HG03139 (cell line): ENCODE measurements at regions not wholly inside any gene's neighbourhood (a gene's known extent, or its start where the extent isn't known, plus 50 kb on each side); places are given as distances from the start of the nearest gene placed in this dataset.

Experiments used
- ATAC-seq: cut with Tn5 transposase; IDR thresholded peaks from one replicate; pipeline ENCODE4 v1.9.1; 2021; ENCODE audit not compliant: unreplicated experiment

DNA sequence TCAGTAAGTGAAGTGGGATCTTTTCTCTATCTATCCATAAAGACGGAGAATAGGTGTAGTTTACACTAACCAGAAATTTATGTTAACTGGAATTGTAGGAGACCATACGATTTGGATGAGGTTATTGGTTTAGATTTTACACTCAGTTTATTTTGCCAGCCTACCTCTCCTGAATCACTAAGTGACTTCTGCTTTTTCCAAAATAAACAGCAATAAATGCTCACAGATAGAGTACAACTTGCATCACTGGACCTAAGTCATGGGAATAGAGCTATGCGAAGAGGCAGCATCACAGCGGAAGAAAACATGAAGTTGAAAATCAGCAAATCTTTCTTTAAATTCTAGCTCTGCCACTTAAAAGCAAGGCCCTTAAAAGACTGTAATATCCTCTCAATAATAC lies 781.0 kb downstream of the LIG4 start:
- ATAC-seq = no peak

- ATAC-seq = no peak
These were observed 787.8 kb downstream of the LIG4 start for GRCh38 chr13:107427536-107427935.

DNA sequence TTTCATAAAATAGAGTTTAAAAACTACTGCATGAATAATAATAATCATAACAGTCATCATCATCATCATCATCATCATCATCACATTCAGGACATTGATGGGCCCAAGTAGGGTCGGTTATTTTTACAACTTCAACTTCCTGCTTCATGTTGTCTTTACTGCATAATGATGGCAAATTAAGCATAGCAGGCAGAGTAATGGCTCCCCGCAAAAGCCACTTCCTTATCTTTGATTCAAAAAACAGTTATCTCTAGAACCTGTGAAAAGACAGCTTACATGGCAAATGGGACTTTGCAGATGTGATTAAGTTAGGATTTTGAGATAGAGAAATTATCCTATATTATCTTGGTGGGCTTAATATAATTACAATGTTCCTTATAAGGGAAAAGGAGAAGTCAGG lies 792.9 kb downstream of the LIG4 start:
- ATAC-seq = no peak

DNA sequence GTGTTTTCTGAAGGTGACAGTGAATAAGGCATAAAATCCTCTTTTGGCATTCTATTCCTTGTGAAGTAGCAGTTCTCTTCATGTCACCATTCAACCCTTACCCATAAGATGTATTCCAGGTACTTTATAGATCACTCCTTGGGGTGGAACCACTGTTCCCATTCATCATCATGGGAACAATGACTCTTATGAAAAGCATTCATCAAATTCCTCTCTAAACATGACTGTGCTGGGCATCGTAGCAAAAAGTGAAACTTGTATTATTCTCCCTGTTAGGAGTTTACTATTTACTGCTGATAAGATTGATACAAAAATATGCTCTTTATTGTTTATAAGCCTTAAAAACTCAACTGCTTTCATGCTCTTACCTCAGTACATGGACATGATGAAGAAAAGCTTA lies 793.4 kb downstream of the LIG4 start:
- no peak for ATAC-seq

- no peak for ATAC-seq
These were observed 794.3 kb downstream of the LIG4 start for GRCh38 chr13:107421028-107421427.

- no peak for ATAC-seq
These were observed 802.3 kb downstream of the LIG4 start for GRCh38 chr13:107413005-107413404.

GRCh38 chr13:107407074-107407473 lies 808.3 kb downstream of the LIG4 start:
- no peak for ATAC-seq

DNA sequence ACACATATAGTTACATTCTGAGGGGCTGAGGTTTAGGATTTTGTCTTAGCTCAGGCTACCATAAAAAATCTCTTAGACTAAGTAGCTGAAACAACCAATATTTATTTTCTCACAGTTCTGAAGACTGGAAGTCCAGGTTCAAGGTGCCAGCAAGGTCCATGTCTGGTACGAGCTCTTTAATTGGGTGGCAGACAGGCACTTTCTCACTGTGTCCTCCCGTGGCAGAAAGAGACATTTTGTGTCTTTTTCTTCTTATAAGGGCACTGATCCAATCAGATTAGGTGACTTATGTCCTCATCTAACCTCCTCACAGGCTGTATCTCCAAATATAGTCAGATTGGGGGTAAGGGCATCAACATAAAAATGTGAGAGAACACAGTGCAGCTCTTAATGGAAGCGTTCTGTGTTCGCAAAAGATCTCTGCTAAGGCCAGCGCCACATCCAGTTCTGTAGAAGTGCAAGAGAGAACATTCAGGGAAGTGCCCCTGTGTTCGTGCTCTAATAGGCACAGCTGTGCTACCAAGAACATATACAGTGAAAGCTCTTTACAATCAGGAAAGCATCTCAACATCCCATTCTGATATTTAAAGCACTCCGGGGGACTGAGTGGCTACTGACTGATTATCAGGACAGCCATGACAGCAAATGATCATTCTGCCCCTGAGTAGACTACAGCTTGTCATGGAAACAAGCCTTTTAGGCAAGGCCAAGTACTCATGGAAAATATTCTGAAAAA lies 819.2 kb downstream of the LIG4 start:
- no peak for ATAC-seq

DNA sequence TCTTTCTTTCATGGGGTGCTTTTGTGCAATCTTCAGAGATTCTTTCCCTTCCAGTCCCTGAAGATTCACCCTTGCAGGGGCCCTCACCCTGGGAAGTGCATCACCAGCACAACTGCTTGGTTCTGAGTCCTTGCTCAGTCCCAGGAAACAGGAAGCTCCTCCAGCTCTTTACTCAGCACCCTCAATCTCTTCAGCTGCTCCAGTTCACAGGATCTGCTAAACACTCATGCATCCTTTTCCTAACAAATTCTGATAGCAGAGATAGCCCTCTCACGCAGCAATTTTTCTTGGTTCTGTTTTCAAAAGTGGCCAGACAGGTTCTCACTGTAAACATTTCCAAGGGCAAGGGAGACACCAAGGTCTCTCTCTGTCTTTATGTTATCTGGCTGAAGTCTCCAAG lies 823.1 kb downstream of the LIG4 start:
- ATAC-seq = no peak

DNA sequence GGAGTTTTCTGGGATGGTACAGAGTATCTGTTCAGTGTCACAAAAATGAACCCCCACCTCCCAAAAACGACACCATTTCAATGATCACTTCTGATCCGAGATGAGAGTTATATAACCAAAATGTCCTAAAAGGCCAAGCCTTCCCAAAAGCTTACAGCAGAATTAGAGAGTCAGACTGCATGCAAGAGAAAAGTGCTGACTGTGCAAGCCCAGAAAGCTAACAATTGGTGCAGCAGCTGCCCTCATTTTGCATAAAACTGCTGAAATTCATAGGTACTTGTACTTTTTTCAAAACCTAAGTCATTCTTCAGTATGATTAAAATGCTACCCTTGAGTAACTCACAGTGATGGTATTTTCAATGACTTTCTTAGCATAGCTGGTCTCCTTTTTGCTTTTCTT lies 819.6 kb upstream of the ARGLU1 start:
- no peak for ATAC-seq

DNA sequence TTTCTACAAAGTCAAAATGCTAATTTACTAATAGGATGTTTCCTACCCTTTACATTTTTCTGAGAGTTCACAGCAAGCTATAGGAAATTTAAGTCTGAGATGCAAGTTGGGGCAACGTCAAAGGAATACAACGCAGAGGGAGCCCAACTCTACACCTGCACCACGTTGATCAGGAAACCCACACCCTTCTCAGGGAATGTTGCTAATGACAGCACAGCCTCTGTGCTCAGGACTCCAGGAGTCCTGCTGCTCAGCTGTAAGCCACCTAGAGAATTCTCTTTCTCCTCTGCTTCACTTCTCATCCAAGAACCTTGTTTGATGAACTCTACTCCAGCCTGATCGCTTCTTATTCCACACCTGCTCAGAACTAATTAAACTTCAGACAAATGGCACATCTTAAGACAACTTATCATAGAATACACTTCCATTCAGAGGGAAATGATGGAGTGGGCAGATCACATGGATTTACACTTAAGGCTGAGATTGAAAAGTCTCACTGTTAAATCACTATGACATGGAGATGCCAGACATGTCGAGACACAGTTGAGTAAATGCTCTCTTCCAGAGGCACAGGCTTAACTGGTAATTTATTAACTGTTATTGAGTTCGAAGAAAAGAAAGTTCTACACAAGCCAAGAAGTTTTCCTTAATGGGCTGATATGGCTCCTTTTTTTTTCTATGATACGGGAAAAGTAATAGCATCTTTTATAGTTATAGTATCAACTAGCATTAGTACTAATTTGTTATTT lies 811.6 kb upstream of the ARGLU1 start:
- no peak for ATAC-seq

- ATAC-seq = no peak
These were observed 808.6 kb upstream of the ARGLU1 start for GRCh38 chr13:107376341-107377125.

GRCh38 chr13:107375701-107376340 lies 807.9 kb upstream of the ARGLU1 start:
- ATAC-seq = no peak

- no peak for ATAC-seq
These were observed 806.1 kb upstream of the ARGLU1 start for GRCh38 chr13:107374038-107374437.

DNA sequence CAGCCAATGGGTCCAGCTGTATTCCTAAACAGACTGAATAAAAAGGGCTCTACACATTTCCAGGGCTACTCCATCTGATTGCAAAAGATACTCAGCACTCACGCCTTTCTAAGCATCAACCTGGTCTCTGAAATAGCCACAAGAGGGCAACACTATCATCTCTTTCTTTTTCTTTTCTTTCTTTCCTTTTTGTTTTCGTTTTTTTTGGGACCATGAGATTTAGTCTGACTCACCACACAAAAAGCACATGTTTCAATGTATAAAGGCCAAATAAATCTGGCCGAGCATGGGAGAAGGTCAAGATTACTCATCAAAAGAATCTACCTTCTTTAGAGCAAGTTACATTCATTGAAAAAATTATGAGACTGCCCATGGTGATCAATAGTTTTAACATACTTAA lies 805.6 kb upstream of the ARGLU1 start:
- no peak for ATAC-seq

DNA sequence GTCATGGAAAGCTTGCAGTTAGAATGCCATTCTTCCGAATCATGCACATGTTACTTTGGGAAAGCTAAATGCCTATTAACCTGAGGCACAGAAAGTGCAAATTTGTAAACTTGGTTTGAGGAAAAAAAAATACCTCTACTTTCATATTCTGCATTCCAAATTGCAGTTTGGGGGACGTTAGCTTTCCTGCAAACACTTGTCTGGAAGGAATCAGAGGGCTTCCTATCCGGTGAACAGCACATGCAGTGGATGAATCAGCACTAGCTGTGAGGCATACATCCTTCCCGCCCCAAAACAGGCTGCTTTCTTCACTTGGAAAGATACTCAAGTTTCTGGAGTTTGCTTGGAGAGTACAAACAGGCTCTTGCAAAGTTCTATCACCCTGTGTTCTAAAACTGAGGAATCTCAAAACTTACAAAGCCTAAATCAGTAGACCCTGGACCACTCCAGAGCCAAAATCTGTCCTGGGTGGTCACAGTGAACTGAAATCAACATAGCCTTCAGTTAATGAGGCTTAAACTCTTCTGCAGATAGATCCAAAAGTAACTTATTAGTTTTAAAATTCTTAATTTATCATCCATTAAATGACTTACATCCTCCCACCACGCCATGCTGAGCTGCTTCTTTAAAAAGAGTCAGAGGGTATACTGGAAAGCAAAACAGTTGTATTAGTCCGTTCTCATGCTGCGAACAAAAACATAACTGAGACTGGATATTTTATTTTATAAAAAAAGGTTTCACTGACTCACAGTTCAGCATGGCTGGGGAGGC lies 802.3 kb upstream of the ARGLU1 start:
- ATAC-seq = no peak

DNA sequence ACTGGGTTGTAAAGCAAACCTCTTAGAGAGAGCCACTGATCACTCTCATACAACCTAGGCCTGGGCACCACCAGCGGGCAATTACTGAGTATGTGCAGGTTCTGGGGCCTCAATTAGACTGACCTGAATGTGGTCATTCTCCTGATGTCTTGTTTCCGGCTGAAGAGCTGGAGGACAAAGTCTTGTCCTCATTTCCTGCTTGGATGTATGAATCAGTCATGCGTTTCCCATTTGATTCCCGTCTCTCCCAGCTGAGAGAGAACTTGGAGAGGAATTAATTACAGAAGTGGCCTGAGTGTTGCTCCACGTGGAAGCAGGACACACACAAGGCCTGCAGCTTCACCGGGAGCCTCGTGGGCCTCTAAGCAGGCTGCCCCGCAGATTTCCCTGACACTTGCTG lies 799.3 kb upstream of the ARGLU1 start:
- ATAC-seq = no peak

- no peak for ATAC-seq
These were observed 797.7 kb upstream of the ARGLU1 start for GRCh38 chr13:107365466-107366215.

DNA sequence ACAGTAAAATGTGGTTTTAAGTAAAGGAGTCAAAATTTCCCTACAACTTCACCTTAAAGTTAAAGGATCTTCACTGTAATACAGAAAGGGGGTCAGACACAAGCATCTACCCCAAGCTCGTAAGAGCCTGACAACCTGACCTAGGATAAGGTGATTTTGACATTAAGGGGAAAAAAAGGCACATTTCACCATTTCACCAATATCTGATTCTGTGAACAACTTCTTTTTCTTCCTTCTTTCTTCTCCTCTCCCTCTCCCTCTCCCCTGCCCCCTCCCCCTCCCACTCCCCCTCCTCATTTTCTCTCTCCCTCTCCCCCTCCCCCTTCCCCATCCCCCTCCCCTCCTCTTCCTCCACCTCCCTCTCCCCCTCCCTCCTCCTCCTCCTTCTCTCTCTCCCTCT lies 796.7 kb upstream of the ARGLU1 start:
- no peak for ATAC-seq

DNA sequence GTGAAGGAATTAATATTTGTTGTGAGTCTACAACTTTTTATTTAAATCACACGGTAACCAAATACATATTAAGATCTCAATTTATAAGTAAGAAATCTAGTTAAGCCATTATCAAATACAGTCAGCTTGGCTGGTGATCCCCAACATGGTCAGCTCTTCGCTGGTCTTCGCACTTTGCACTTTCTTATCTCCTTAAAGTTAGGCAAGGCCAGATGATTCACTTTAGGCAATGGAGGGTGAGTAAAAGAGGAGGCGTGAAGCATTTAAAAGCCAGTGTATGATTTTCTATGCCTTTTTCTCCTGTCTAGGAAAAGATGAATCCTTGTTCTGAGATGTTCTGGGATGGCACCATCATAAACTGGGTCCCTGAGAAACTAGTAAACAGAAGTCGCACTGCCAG lies 793.7 kb upstream of the ARGLU1 start:
- no peak for ATAC-seq
